ENCODE measurements at regions not wholly inside any gene's neighbourhood (a gene's known extent, or its start where the extent isn't known, plus 50 kb on each side); places are given as distances from the start of the nearest gene placed in this dataset.
"Not testable (repeated sequence)": the region's sequence is repeated elsewhere in the genome, so short reads cannot be mapped to it uniquely, and the experiment has no call there.

- Mint-ChIP-seq H3K27me3 (ENCODE audit: low read depth, poor library complexity) (peaks cover 11% of the 10 kb centered on the region), H3K9me3 (peaks cover 11% of the 10 kb centered on the region)
- not testable (repeated sequence) for H3K36me3 Mint-ChIP-seq (ENCODE audit: low read depth); H3K4me1 Mint-ChIP-seq; H3K27ac Mint-ChIP-seq; DNase-seq; H3K4me3 Mint-ChIP-seq
Observed at GRCh38 chr3:10109-10996, 186.2 kb upstream of the CHL1 start.

- Mint-ChIP-seq H3K27ac (peak overlapping the region; percentile 97), H3K27me3 (ENCODE audit: low read depth, poor library complexity) (peaks cover 16% of the 10 kb centered on the region), H3K4me3 (peak overlapping the region; percentile 85), H3K36me3 (ENCODE audit: low read depth) (peaks cover 5% of the 10 kb centered on the region), H3K9me3 (peaks cover 11% of the 10 kb centered on the region), H3K4me1 (no peaks in the 10 kb centered on the region)
- DNase-seq: peak; percentile 21
- TF ChIP-seq CTCF (IDR thresholded peaks at IDR 0.05): no peak
Observed at GRCh38 chr3:11734-12133, 184.8 kb upstream of the CHL1 start.

- no peak for TF ChIP-seq CTCF (IDR thresholded peaks at IDR 0.05)
- H3K36me3 Mint-ChIP-seq (ENCODE audit: low read depth): peaks cover 5% of the 10 kb centered on the region
- no peak for DNase-seq
- H3K27me3 Mint-ChIP-seq (ENCODE audit: low read depth, poor library complexity): peaks cover 35% of the 10 kb centered on the region
- no peak overlapping the region for H3K4me3 Mint-ChIP-seq
- H3K4me1 Mint-ChIP-seq: no peaks in the 10 kb centered on the region
- H3K27ac Mint-ChIP-seq: no peak overlapping the region
- peaks cover 11% of the 10 kb centered on the region for H3K9me3 Mint-ChIP-seq
Observed at GRCh38 chr3:14652-15051, 181.9 kb upstream of the CHL1 start.

- peaks cover 11% of the 10 kb centered on the region for H3K9me3 Mint-ChIP-seq
- no peak overlapping the region for H3K4me3 Mint-ChIP-seq
- H3K4me1 Mint-ChIP-seq: no peaks in the 10 kb centered on the region
- H3K27me3 Mint-ChIP-seq (ENCODE audit: low read depth, poor library complexity): peaks cover 40% of the 10 kb centered on the region
- H3K27ac Mint-ChIP-seq: no peak overlapping the region
- no peak for DNase-seq
- peaks cover 5% of the 10 kb centered on the region for H3K36me3 Mint-ChIP-seq (ENCODE audit: low read depth)
- TF ChIP-seq CTCF (IDR thresholded peaks at IDR 0.05): no peak
Observed at GRCh38 chr3:16366-16765, 180.2 kb upstream of the CHL1 start.

- H3K4me3 Mint-ChIP-seq: no peak overlapping the region
- peaks cover 31% of the 10 kb centered on the region for H3K27me3 Mint-ChIP-seq (ENCODE audit: low read depth, poor library complexity)
- no peak for DNase-seq
- no peaks in the 10 kb centered on the region for H3K36me3 Mint-ChIP-seq (ENCODE audit: low read depth)
- no peaks in the 10 kb centered on the region for H3K4me1 Mint-ChIP-seq
- no peaks in the 10 kb centered on the region for H3K9me3 Mint-ChIP-seq
- H3K27ac Mint-ChIP-seq: no peak overlapping the region
- no peak for TF ChIP-seq CTCF (IDR thresholded peaks at IDR 0.05)
Observed at GRCh38 chr3:20421-20820, 176.1 kb upstream of the CHL1 start.

GRCh38 chr3:24006-24405, 172.6 kb upstream of the CHL1 start:
- H3K9me3 Mint-ChIP-seq: no peaks in the 10 kb centered on the region
- H3K4me1 Mint-ChIP-seq: no peaks in the 10 kb centered on the region
- H3K4me3 Mint-ChIP-seq: no peak overlapping the region
- peaks cover 23% of the 10 kb centered on the region for H3K27me3 Mint-ChIP-seq (ENCODE audit: low read depth, poor library complexity)
- no peak for TF ChIP-seq CTCF (IDR thresholded peaks at IDR 0.05)
- DNase-seq: no peak
- no peak overlapping the region for H3K27ac Mint-ChIP-seq
- no peaks in the 10 kb centered on the region for H3K36me3 Mint-ChIP-seq (ENCODE audit: low read depth)

Data from nephron progenitor cell (in vitro differentiated cells).